H1 (cell line): ENCODE measurements at regions not wholly inside any gene's neighbourhood (a gene's known extent, or its start where the extent isn't known, plus 50 kb on each side); places are given as distances from the start of the nearest gene placed in this dataset.
"Not testable (repeated sequence)": the region's sequence is repeated elsewhere in the genome, so short reads cannot be mapped to it uniquely, and the experiment has no call there.

Source experiments
- CTCF ChIA-PET: fragments of 300-600 bp; sonication (Branson Sonifier 250); formaldehyde crosslinking; loops from one replicate; lab custom pipeline; 2021; ENCODE audit not compliant: partially characterized antibody; lab: Charles Lee
- POLR2A ChIA-PET: fragments of 300-600 bp; sonication (Branson Sonifier 250); formaldehyde crosslinking; loops from one replicate; lab custom pipeline; 2021; ENCODE audit warnings: inconsistent platforms; ENCODE audit not compliant: partially characterized antibody; lab: Charles Lee
- DNase-seq, 2 experiments: peaks; one replicate each; pipeline versions ENCODE4 v3.0.0 to v3.0.0-alpha.2; 2010 to 2022; ENCODE audit warnings: low spot score in 2 of 2, low read depth in 1 of 2, mixed read lengths in 1 of 2
- FAIRE-seq: peaks from 2 replicates; lab custom pipeline; 2011; peaks lifted over from hg19 to GRCh38; lab: Jason Lieb, UNC
- H2AFZ ChIP-seq: 2 replicates; pipeline ENCODE4 v1.8.1; 2012; ENCODE audit warnings: low read length, inconsistent platforms
- H2AK5ac ChIP-seq: 2 replicates; pipeline ENCODE4 v1.6.1; 2013; ENCODE audit warnings: low read depth, low read length
- H2BK120ac ChIP-seq: replicated peaks from 2 replicates; pipeline ENCODE3; 2013; ENCODE audit warnings: low read depth, low read length, inconsistent platforms
- H2BK12ac ChIP-seq: 2 replicates; pipeline ENCODE4 v1.6.1; 2013; ENCODE audit warnings: low read depth, low read length
- H2BK15ac ChIP-seq: 2 replicates; pipeline ENCODE4 v1.6.1; 2013; ENCODE audit warnings: low read length
- H2BK20ac ChIP-seq: 2 replicates; pipeline ENCODE4 v1.6.1; 2013; ENCODE audit warnings: low read length
- H2BK5ac ChIP-seq: 2 replicates; pipeline ENCODE4 v1.6.1; 2013; ENCODE audit warnings: low read depth, low read length
- H3K14ac ChIP-seq: 2 replicates; pipeline ENCODE4 v1.6.1; 2013; ENCODE audit warnings: inconsistent platforms; ENCODE audit not compliant: insufficient read length
- H3K18ac ChIP-seq: 2 replicates; pipeline ENCODE4 v1.6.1; 2013; ENCODE audit warnings: low read length; ENCODE audit errors: extremely low read depth
- H3K23ac ChIP-seq: 2 replicates; pipeline ENCODE4 v1.6.1; 2013; ENCODE audit warnings: inconsistent platforms; ENCODE audit not compliant: insufficient read length
- H3K23me2 ChIP-seq: 2 replicates; pipeline ENCODE4 v1.6.1; 2013; ENCODE audit warnings: low read depth, low read length
- H3K27ac ChIP-seq: 2 replicates; pipeline ENCODE4 v1.6.1; 2011; ENCODE audit warnings: low read depth, low read length, inconsistent platforms
- H3K27me3 ChIP-seq, 4 experiments: replicated peaks in 1 of 4; 1 replicate in 1 of 4; 2 replicates in 3 of 4; pipeline versions ENCODE4 v1.6.1 to v1.8.1; 2011 to 2013; ENCODE audit warnings: low read length in 3 of 4, mild to moderate bottlenecking in 3 of 4, inconsistent platforms in 2 of 4, mixed read lengths in 2 of 4, moderate library complexity in 1 of 4; ENCODE audit not compliant: control insufficient read depth in 3 of 4, insufficient read depth in 3 of 4; ENCODE audit errors: extremely low read depth in 1 of 4
- H3K36me3 ChIP-seq, 4 experiments: 2 replicates each; pipeline versions ENCODE4 v1.6.1 to v1.8.1; 2011 to 2013; ENCODE audit warnings: mild to moderate bottlenecking in 4 of 4, low read length in 3 of 4, moderate library complexity in 2 of 4, control low read depth in 1 of 4, inconsistent platforms in 1 of 4; ENCODE audit not compliant: insufficient read depth in 4 of 4, control insufficient read depth in 2 of 4
- H3K4ac ChIP-seq: replicated peaks from 2 replicates; pipeline ENCODE3; 2013; ENCODE audit warnings: low read length, low read depth, mixed read lengths, inconsistent platforms; ENCODE audit not compliant: insufficient read length
- H3K4me1 ChIP-seq, 4 experiments: replicated peaks in 1 of 4; 1 replicate in 1 of 4; 2 replicates in 3 of 4; pipeline versions ENCODE4 v1.6.1 to v1.8.1; 2011 to 2013; ENCODE audit warnings: low read length in 3 of 4, inconsistent platforms in 2 of 4, mixed read lengths in 1 of 4; ENCODE audit not compliant: insufficient read depth in 4 of 4, control insufficient read depth in 3 of 4
- H3K4me2 ChIP-seq, 2 experiments: 2 replicates each; pipeline versions ENCODE4 v1.6.1 to v1.8.1; 2011 to 2013; ENCODE audit warnings: low read depth in 2 of 2, low read length in 2 of 2, control low read depth in 1 of 2, inconsistent platforms in 1 of 2, mild to moderate bottlenecking in 1 of 2; ENCODE audit not compliant: insufficient read depth in 1 of 2
- H3K4me3 ChIP-seq, 4 experiments: fragments of 200-600, 300-600 bp in 1 of 4; sonication (generic), shearing (Covaris generic), sonication (Bioruptor Twin) in 1 of 4; 2 replicates each; pipeline versions ENCODE4 v1.5.1 to v1.8.1; 2011 to 2016; ENCODE audit warnings: low read length in 4 of 4, low read depth in 3 of 4, control low read depth in 2 of 4, inconsistent platforms in 2 of 4, mild to moderate bottlenecking in 2 of 4, mixed read lengths in 1 of 4, moderate library complexity in 1 of 4; ENCODE audit not compliant: insufficient read depth in 2 of 4; ENCODE audit errors: extremely low read depth in 1 of 4
- H3K56ac ChIP-seq: replicated peaks from 2 replicates; pipeline ENCODE3; 2013; ENCODE audit warnings: low read depth, mild to moderate bottlenecking, mixed read lengths, low read length, inconsistent platforms; ENCODE audit not compliant: insufficient read length
- H3K79me1 ChIP-seq: 2 replicates; pipeline ENCODE4 v1.6.1; 2013; ENCODE audit warnings: low read depth, low read length, control low read depth
- H3K79me2 ChIP-seq, 2 experiments: 2 replicates each; pipeline versions ENCODE4 v1.6.1 to v1.8.1; 2012 to 2013; ENCODE audit warnings: low read length in 2 of 2, mild to moderate bottlenecking in 2 of 2, inconsistent platforms in 1 of 2; ENCODE audit not compliant: insufficient read depth in 2 of 2, control insufficient read depth in 1 of 2
- H3K9ac ChIP-seq, 4 experiments: replicated peaks in 1 of 4; 1 replicate in 1 of 4; 2 replicates in 3 of 4; pipeline versions ENCODE4 v1.6.1 to v1.8.1; 2011 to 2013; ENCODE audit warnings: low read depth in 3 of 4, low read length in 3 of 4, control low read depth in 2 of 4, mild to moderate bottlenecking in 2 of 4, moderate library complexity in 2 of 4, inconsistent platforms in 1 of 4; ENCODE audit errors: extremely low read depth in 1 of 4
- H3K9me3 ChIP-seq, 2 experiments: 2 replicates each; pipeline versions ENCODE4 v1.6.1 to v1.8.1; 2012 to 2013; ENCODE audit warnings: mild to moderate bottlenecking in 2 of 2, moderate library complexity in 2 of 2, control low read depth in 1 of 2, inconsistent platforms in 1 of 2, low read depth in 1 of 2, low read length in 1 of 2, mixed read lengths in 1 of 2; ENCODE audit not compliant: insufficient read depth in 2 of 2
- H4K20me1 ChIP-seq, 2 experiments: replicated peaks in 1 of 2; 2 replicates each; pipeline versions ENCODE3 to v1.8.1; 2011 to 2013; ENCODE audit warnings: inconsistent platforms in 2 of 2, low read length in 2 of 2, mild to moderate bottlenecking in 1 of 2; ENCODE audit not compliant: insufficient read depth in 2 of 2, control insufficient read depth in 1 of 2
- H4K5ac ChIP-seq: 2 replicates; pipeline ENCODE4 v1.6.1; 2013; ENCODE audit warnings: low read length, low read depth, mixed read lengths, inconsistent platforms; ENCODE audit not compliant: insufficient read length
- H4K8ac ChIP-seq: 2 replicates; pipeline ENCODE4 v1.8.0; 2013; ENCODE audit warnings: mild to moderate bottlenecking, moderate library complexity, low read length, inconsistent platforms; ENCODE audit not compliant: insufficient read depth; ENCODE audit errors: extremely low read depth
- H4K91ac ChIP-seq: replicated peaks from 2 replicates; pipeline ENCODE3; 2013; ENCODE audit warnings: low read length, mixed read lengths, inconsistent platforms; ENCODE audit not compliant: insufficient read length
- WGBS, 2 experiments: shearing (Covaris generic) in 1 of 2; methylation state at CpG; one replicate each; pipeline versions ENCODE4 v1.1.6 to v1.1.7; 2013 to 2015; ENCODE audit warnings: low lambda C conversion rate in 2 of 2, mixed read lengths in 2 of 2, inconsistent platforms in 1 of 2, low coverage in 1 of 2, missing lambda C conversion rate in 1 of 2; ENCODE audit not compliant: insufficient replicate concordance in 2 of 2, insufficient coverage in 1 of 2, insufficient read length in 1 of 2; ENCODE audit errors: extremely low coverage in 1 of 2, missing lambda C conversion rate in 1 of 2; 5-methylcytosine and 5-hydroxymethylcytosine counted together

DNA sequence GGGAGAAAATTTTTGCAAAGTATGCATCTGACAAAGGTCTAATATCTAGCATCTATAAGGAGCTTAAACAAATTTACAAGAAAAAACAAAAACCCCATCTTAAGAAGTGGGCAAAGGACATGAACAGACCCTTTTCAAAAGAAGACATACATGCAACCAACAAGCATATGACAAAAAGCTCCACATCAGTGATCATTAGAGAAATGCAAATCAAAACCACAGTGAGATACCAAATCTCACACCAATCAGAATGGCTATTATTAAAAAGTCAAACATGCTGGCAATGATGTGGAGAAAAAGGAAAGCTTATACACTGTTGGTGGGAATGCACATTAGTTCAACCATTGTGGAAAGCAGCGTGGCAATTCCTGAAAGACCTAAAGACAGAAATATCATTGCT lies 1645.2 kb upstream of the B3GALT2 start:
- H3K23me2 ChIP-seq, H3K14ac ChIP-seq, H4K5ac ChIP-seq, H3K56ac ChIP-seq, CTCF ChIA-PET, DNase-seq, H3K18ac ChIP-seq, H4K20me1 ChIP-seq, H3K27me3 ChIP-seq, H3K79me1 ChIP-seq, H2BK12ac ChIP-seq, H4K91ac ChIP-seq, H3K27ac ChIP-seq, FAIRE-seq, H3K4me2 ChIP-seq, H2BK120ac ChIP-seq, H3K79me2 ChIP-seq, H3K9me3 ChIP-seq, H3K4me3 ChIP-seq, H3K23ac ChIP-seq, POLR2A ChIA-PET, H2AFZ ChIP-seq, H3K9ac ChIP-seq, H3K4ac ChIP-seq, H2BK15ac ChIP-seq, H2AK5ac ChIP-seq, H3K4me1 ChIP-seq, H4K8ac ChIP-seq, H2BK5ac ChIP-seq, H2BK20ac ChIP-seq, H3K36me3 ChIP-seq: not testable (repeated sequence)
- WGBS, 2 experiments = 94% methylated on average over 1 of the region's 1 CpG; no CpG with 5 or more reads in 1 of the 2 experiments
